Neutrophil (primary cell): ENCODE measurements at regions not wholly inside any gene's neighbourhood (a gene's known extent, or its start where the extent isn't known, plus 50 kb on each side); places are given as distances from the start of the nearest gene placed in this dataset.

Experiments
- H3K27ac ChIP-seq: fragments of 200-600 bp; sonication (generic); 2 replicates; pipeline ENCODE4 v1.5.1; 2016; ENCODE audit warnings: mild to moderate bottlenecking, moderate library complexity
- H3K27me3 ChIP-seq: fragments of 200-600 bp; sonication (generic); 2 replicates; pipeline ENCODE4 v1.6.0; 2016; ENCODE audit warnings: mild to moderate bottlenecking
- H3K36me3 ChIP-seq: fragments of 200-600 bp; sonication (generic); 2 replicates; pipeline ENCODE4 v1.5.1; 2017
- H3K4me1 ChIP-seq, 2 experiments: fragments of 200-600 bp in 1 of 2; sonication (generic) in 1 of 2; 1 replicate in 1 of 2; 2 replicates in 1 of 2; pipeline versions ENCODE4 v1.5.1 to v1.6.1; 2013 to 2016; ENCODE audit warnings: low read depth in 1 of 2, low read length in 1 of 2, mild to moderate bottlenecking in 1 of 2, moderate library complexity in 1 of 2; ENCODE audit not compliant: control insufficient read depth in 1 of 2, insufficient read depth in 1 of 2
- H3K4me3 ChIP-seq, 2 experiments: fragments of 200-600 bp in 1 of 2; sonication (generic) in 1 of 2; 1 replicate in 1 of 2; 2 replicates in 1 of 2; pipeline ENCODE4 v1.5.1; 2013 to 2016; ENCODE audit warnings: low read depth in 1 of 2, low read length in 1 of 2, mild to moderate bottlenecking in 1 of 2, moderate library complexity in 1 of 2
- H3K9me3 ChIP-seq: fragments of 200-600 bp; sonication (generic); 2 replicates; pipeline ENCODE4 v1.5.1; 2016
- TF ChIP-seq, protein P1 (sequence below): fragments of 200-600 bp; sonication (generic); IDR thresholded peaks from 2 replicates; pipeline ENCODE4 v1.5.1; 2016; ENCODE audit warnings: antibody characterized with exemption

GRCh38 chr18:47323158-47323557, 71.7 kb upstream of the SKOR2 start:
- Histone ChIP-seq H3K9me3 (no peaks in the 10 kb centered on the region), H3K27ac (no peak overlapping the region), H3K27me3 (no peaks in the 10 kb centered on the region), H3K4me1 (no peaks in the 10 kb centered on the region), H3K4me3 (no peak overlapping the region), H3K36me3 (no peaks in the 10 kb centered on the region)
- TF ChIP-seq, protein P1, sequence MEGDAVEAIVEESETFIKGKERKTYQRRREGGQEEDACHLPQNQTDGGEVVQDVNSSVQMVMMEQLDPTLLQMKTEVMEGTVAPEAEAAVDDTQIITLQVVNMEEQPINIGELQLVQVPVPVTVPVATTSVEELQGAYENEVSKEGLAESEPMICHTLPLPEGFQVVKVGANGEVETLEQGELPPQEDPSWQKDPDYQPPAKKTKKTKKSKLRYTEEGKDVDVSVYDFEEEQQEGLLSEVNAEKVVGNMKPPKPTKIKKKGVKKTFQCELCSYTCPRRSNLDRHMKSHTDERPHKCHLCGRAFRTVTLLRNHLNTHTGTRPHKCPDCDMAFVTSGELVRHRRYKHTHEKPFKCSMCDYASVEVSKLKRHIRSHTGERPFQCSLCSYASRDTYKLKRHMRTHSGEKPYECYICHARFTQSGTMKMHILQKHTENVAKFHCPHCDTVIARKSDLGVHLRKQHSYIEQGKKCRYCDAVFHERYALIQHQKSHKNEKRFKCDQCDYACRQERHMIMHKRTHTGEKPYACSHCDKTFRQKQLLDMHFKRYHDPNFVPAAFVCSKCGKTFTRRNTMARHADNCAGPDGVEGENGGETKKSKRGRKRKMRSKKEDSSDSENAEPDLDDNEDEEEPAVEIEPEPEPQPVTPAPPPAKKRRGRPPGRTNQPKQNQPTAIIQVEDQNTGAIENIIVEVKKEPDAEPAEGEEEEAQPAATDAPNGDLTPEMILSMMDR = no peak

- H3K9me3 ChIP-seq = no peaks in the 10 kb centered on the region
- TF ChIP-seq, protein P1 = no peak
- no peak overlapping the region for H3K4me3 ChIP-seq
- no peak overlapping the region for H3K27ac ChIP-seq
- no peaks in the 10 kb centered on the region for H3K27me3 ChIP-seq
- no peaks in the 10 kb centered on the region for H3K36me3 ChIP-seq
- H3K4me1 ChIP-seq = no peaks in the 10 kb centered on the region
These were observed 70.4 kb upstream of the SKOR2 start for GRCh38 chr18:47321815-47322214.

DNA sequence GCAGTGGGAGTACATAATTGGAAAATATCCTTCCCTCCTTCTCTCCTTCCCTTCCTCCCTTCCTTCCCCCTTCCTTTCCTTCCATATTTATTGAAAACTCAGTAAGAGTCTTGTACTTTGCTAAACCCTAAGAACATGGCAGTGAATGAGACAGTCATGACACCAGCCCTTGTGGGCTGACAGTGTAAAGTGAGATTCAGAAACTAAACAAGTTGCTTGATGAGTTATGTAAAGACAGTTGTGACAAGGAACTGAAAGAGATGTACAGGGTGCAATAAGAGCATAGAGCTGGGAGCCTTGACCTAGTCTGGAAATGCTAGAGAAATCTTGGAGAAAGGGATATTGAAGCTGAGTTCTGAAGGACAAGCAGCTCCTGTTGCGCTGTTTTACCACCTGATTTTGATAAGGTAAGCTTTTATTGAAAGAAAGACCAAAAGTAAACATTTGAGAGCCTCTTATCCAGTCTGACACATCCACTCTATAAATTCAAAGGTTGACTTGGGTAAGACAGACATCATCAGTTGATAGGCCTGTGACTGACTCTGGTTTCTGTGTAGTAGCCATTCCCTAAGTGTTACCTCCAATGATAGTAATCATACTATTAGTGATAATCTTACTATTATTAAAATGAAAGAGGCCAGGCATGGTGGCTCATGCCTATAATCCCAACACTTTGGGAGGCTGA, 66.5 kb upstream of the SKOR2 start:
- Histone ChIP-seq H3K27me3 (no peaks in the 10 kb centered on the region), H3K36me3 (no peaks in the 10 kb centered on the region), H3K9me3 (no peaks in the 10 kb centered on the region), H3K27ac (no peak overlapping the region), H3K4me3 (no peak overlapping the region), H3K4me1 (no peaks in the 10 kb centered on the region)
- TF ChIP-seq, protein P1 = no peak

GRCh38 chr18:47316924-47317323, 65.5 kb upstream of the SKOR2 start:
- H3K4me1 ChIP-seq = no peaks in the 10 kb centered on the region
- TF ChIP-seq, protein P1 = no peak
- H3K27me3 ChIP-seq = no peaks in the 10 kb centered on the region
- no peak overlapping the region for H3K27ac ChIP-seq
- no peaks in the 10 kb centered on the region for H3K36me3 ChIP-seq
- H3K9me3 ChIP-seq = no peaks in the 10 kb centered on the region
- H3K4me3 ChIP-seq = no peak overlapping the region

DNA sequence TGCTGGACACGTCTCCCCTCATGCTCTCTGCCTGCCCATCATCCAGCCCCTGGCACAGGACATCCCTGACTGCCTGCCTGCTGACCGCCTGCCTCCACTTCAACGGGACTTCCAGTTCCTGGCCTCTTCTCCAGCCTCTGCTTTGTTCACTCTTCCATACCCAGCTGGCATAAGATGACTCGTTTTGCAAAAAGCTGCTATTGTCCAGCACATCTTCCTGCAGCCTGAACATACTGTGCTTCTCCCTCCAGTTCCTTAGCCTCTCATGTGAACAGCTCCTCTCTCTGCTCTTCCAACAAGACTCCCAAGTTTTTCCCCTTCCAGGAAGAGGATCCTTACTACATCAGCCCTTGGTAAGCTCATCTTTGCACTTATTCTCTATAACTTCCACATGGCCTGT, 62.4 kb upstream of the SKOR2 start:
- Histone ChIP-seq H3K4me1 (no peaks in the 10 kb centered on the region), H3K36me3 (no peaks in the 10 kb centered on the region), H3K4me3 (no peak overlapping the region), H3K9me3 (no peaks in the 10 kb centered on the region), H3K27ac (no peak overlapping the region), H3K27me3 (no peaks in the 10 kb centered on the region)
- TF ChIP-seq, protein P1 = no peak
